Activated T-cell treated with anti-CD3 and anti-CD28 coated beads, Interleukin-2, amount 50 U/mL, for 1 hour (primary cell): ENCODE measurements at regions not wholly inside any gene's neighbourhood (a gene's known extent, or its start where the extent isn't known, plus 50 kb on each side); places are given as distances from the start of the nearest gene placed in this dataset.
"Not testable (repeated sequence)": the region's sequence is repeated elsewhere in the genome, so short reads cannot be mapped to it uniquely, and the experiment has no call there.

Experiments used
- DNase-seq: peaks from one replicate; pipeline ENCODE4 v3.0.0-alpha.2; 2020

GRCh38 chr21:35382696-35383095 is 333.6 kb upstream of the RUNX1 start:
- no peak for DNase-seq

DNA sequence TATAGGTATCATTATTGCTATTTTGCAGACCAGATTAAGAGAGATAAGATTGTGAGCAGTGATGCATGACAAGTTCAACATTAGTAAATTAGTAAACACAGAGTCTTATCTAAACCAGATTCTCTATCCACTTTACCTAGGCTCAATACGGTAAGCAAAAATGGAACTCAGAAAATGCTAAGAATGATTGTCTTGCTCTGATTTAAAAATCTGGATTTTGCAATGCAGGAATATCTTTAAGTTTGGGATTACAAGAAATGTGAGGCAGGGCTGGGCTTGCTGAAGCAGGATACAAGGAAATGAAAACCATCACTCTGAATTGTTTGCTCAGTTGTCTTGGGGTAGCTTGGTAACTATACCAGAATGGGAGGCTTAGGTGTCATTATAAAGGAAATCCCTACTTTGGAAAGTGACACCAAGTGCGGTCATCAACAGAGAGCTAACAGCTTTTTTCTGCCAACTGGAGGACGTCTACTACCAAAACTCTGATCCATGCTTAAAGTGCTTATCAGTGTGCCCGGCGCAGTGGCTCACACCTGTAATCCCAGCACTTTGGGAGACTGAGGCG is 332.7 kb upstream of the RUNX1 start:
- no peak for DNase-seq

- DNase-seq = not testable (repeated sequence)
These were observed 331.2 kb upstream of the RUNX1 start for GRCh38 chr21:35380304-35380703.

- no peak for DNase-seq
These were observed 329.8 kb upstream of the RUNX1 start for GRCh38 chr21:35378881-35379280.

- no peak for DNase-seq
These were observed 328.5 kb upstream of the RUNX1 start for GRCh38 chr21:35377505-35378090.

- DNase-seq = no peak
These were observed 327.5 kb upstream of the RUNX1 start for GRCh38 chr21:35376406-35377135.

GRCh38 chr21:35375115-35375514 is 326.0 kb upstream of the RUNX1 start:
- DNase-seq = no peak

DNA sequence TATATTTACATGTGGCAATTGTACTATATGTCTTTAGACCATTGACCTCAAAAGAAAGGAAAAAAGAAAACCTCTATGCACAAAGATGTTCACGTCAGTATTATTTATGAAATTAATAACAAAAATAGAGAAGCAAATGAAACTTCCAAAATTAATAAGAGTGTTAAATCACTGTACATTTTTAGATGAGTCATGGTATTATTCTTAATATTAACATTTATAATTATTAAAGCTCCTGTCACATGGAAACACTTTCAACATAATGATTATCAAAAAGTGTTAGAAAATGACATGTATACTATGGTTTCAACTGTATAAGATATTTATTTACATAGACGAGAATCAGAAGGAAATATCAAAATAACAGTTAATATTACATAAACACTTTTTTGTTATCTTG is 324.9 kb upstream of the RUNX1 start:
- no peak for DNase-seq

DNA sequence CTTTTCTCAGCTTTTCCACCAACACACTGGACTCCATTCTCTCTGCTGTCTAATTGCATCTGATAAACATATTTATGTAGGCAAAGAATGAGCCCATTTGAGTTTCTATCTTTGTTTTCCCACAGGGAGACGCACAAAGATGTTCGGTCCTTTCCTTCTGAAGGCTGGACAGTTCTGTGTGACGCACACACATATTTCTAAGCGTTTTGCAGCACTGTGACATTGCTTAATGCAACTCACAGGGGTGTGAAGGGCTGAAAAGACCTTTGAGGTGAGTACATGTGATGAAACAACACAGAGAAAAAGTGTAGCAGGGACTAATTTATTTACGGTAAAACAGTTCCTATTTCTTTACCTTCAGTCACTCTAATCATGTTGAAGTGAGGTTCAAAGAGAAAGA is 323.1 kb upstream of the RUNX1 start:
- DNase-seq = no peak

GRCh38 chr21:35370671-35371070 is 321.6 kb upstream of the RUNX1 start:
- DNase-seq = no peak

DNA sequence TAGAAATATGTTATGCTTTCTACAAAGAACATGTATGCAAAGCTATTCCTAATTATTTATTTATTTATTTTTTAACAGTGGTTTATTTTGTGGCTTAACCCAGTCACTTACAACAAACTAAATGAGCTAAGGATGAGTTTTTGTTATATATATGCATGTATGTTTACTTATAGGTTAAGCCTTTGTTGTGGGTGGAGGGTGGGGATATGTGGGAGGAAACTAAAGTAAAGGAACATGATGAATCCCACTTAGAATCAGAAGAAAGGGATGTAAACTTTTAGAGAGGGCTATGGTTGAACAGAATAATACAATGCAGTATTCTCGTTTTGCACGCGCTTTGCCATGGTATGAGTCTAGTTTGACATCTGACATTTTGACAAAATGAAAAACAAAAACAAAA is 321.0 kb upstream of the RUNX1 start:
- DNase-seq = no peak

- no peak for DNase-seq
These were observed 319.2 kb upstream of the RUNX1 start for GRCh38 chr21:35368326-35368725.

DNA sequence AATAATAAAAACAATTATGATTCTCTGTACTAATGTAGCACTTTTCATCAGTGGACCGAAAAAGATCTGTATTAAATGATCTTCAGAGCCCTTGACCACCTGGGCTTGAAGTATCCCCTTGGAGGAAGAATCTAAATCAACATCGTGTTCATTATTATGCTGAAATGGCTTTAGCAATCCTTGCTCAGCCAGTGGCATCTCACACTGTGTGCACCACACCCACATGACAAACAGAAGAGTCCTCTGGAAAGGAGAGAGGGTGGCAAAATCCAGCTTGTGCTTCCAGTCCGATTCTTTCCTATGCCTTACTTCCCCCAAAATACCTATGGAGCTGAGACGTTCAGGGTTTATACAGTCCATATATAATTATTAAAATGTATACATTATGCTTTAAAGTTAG is 318.5 kb upstream of the RUNX1 start:
- no peak for DNase-seq

DNA sequence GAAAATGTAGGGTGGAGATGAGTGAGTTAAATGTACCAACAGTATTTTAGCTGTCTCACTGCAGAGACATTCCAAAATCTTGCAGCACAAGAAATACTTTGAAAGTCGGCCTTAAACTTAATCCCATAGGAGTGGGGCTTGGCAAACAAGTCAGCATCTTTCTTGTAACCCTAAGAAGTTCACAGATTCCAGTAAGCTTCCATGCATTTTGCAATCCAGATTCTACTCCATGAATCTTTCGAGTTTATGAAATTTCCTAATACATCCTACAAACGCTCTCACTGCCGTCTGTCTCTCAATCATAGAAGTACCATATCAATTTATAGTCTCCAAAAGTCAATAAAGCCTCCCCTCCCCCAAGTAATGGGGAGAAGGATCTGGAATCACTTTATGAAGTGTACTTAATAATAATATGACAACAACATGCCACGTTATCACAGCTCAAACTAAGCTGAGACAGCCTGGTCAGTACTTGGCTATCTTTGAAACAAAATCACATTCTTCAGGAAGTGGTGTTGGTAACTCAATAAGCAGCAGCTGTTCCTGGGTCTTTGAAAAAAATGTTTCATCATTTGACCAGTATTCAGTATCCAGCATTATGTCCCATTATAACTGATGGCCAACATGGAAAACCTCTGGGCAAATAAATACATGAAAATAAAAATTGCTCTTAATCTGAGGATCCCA is 317.4 kb upstream of the RUNX1 start:
- no peak for DNase-seq

GRCh38 chr21:35363458-35363857 is 314.4 kb upstream of the RUNX1 start:
- DNase-seq = no peak

GRCh38 chr21:35361988-35362387 is 312.9 kb upstream of the RUNX1 start:
- no peak for DNase-seq

DNA sequence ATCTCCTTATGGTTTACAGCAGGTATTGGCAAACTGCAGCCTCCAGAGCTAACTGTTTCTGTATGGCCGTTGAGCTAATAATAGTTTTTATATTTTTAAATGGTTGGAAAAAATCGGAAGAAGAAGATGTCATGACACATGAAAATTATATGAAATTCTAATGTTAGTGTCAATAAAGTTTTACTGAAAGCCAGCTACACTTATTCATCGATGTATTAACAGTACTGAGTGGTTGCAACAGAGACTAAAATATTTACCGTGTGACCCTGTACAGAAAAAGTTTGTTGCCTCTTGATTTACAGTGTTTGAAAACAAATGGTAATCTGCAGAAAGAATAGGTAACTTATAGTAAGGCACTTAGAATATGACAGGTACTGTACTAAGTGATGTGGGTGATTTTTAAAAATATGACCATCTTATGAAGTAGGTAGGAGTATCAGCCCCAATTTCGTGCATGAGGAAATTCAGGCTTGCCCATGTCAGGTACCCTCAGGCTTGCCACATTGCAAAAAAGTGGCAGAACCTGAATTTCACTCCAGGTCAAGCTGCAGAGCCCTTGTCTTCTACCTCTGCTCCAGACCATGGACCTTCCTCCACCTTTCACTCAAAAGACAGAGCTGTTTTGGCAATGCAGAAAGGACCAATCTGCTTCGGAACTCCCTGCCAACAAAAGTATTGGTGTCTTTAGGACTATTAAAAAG is 311.9 kb upstream of the RUNX1 start:
- DNase-seq = no peak

DNA sequence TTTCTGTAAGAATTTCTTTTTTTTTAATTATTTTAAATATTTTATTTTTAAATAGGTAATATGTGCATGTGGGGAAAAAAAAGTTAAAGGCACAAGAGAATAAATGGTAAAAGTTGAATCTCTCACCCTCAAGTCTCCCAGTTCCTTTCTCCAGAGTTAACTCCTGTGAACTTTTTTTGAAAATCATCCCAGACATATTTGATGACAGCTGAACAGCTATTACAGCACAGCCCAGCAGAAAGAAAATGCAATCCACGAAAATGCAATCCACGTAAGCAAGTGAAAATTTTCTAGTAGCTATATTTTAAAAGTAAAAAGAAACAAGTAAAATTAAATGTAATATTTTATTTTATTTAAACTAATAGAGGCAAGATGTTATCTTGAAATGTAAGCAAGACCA is 310.0 kb upstream of the RUNX1 start:
- no peak for DNase-seq

DNA sequence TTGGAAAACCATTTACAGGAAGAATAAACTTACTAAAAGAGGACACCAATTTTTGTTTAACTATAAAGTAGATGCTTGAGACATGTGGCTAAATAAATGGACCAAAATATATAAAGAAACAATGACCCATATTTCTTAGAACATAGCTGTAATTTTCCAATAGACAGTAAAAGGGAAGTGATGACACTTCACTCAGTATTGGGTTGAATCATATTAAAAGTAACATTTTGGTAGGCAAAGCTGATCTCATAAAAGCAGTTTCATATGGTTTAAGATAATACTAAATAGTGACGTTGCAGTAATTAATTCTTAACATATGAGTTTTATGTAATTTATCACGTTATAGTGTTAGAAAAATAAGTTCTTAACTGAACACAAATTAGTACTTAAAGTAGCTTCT is 308.9 kb upstream of the RUNX1 start:
- DNase-seq = no peak

- DNase-seq = no peak
These were observed 308.1 kb upstream of the RUNX1 start for GRCh38 chr21:35357041-35357780.

DNA sequence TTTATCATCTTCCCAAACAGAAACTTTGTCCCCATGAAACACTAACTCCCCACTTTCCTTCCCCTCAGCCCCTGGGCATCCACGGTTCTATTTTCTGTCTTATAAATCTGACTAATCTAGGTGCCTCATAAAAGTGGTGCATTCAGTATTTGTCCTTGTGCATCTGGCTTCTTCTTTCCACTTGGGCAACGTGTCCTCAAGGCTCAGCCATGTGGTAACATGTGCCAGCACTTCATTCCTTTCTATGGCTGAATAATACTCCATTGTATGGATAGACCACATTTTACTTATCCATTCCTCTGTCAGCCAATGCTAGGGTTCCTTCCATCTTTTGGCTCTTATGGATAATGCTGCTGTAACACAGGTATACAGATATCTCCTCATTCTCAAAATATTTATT is 305.0 kb upstream of the RUNX1 start:
- DNase-seq = no peak

DNA sequence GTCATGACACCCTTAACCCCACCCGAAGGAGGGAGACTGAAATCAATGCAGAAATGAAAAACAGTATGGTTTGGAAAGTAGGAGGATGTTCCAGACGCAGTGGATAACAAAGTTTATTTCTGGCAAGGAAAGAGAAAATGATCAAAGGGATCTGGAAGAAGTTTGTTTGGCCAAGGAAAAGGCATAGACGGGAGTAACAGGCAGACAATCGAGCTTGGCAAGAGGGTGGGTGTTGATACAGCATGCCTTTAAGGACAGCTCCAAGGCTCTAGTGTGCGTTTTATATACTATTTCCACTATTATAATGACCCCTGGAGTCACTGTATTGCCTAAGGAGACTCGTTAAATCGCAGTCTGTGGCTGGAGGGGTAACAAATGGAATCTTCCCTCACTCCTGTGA is 303.7 kb upstream of the RUNX1 start:
- no peak for DNase-seq
